ENCODE measurements at regions not wholly inside any gene's neighbourhood (a gene's known extent, or its start where the extent isn't known, plus 50 kb on each side); places are given as distances from the start of the nearest gene placed in this dataset.

GRCh38 chr9:80498001-80498555 is 926.3 kb downstream of the TLE4 start:
- no peak for TF ChIP-seq CTCF (IDR thresholded peaks at IDR 0.05; ENCODE audit: insufficient read depth, low read length, poor library complexity, severe bottlenecking)
- TF ChIP-seq EZH2phosphoT487 (conservative IDR thresholded peaks at IDR 0.05; ENCODE audit: low read length): no peak
